ENCODE measurements at regions not wholly inside any gene's neighbourhood (a gene's known extent, or its start where the extent isn't known, plus 50 kb on each side); places are given as distances from the start of the nearest gene placed in this dataset.

DNA sequence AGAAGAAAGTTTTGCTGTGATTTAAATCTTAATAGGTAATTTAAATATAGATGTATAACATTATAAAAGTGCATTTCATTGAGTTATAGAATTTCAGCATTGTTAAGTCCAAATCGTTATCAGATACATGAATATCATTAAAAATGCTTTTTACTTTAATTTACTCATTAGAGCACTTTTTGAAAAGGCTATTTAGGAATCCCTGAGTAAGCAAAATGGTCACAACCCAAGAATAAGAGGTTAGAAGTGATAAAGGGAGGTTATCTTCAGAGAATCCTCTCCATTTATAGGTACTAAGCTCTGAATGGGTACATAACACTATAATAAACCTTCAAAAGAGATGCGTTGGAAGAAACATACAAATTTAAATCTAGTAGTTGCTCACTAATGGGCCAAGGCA lies 130.7 kb downstream of the SLC30A10 start:
- peaks cover 7% of the 10 kb centered on the region for H3K27me3 Mint-ChIP-seq (ENCODE audit: low read depth)
- intact Hi-C loops (cut with micrococcal nuclease) = no loop called here
- no peak overlapping the region for H3K27ac Mint-ChIP-seq
- H3K4me3 Mint-ChIP-seq = no peak overlapping the region
- no peaks in the 10 kb centered on the region for H3K4me1 Mint-ChIP-seq (ENCODE audit: low read depth)
- H3K36me3 Mint-ChIP-seq (ENCODE audit: low read depth) = no peaks in the 10 kb centered on the region
- CTCF ChIA-PET = interaction anchor here (1.3 kb wide), 1 partner anchor 15 kb away, joined by 4 read pairs; no protein-coding TSS in a partner anchor
- peaks cover 3% of the 10 kb centered on the region for H3K9me3 Mint-ChIP-seq
- DNase-seq = no peak

DNA sequence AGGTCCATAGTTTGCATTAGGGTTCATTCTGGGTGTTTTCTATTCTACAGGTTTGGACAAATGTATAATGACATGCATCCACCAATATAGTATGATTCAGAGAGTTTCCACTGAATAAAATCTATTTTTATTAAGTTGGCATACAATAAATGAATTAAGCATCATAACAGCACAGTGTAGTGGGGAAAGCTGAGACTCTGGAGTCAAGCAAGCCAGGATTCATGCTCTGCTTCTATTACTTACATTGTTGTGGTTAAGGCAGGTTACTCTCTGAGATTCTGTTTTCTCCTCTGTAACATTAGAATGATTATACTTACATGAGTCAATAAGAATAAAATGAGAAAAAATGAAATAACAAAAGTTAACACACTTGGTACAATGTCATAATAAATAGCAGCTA lies 131.3 kb downstream of the SLC30A10 start:
- no peak overlapping the region for H3K4me3 Mint-ChIP-seq
- H3K9me3 Mint-ChIP-seq = peaks cover 3% of the 10 kb centered on the region
- H3K36me3 Mint-ChIP-seq (ENCODE audit: low read depth) = no peaks in the 10 kb centered on the region
- peaks cover 7% of the 10 kb centered on the region for H3K27me3 Mint-ChIP-seq (ENCODE audit: low read depth)
- no peak for DNase-seq
- intact Hi-C loops (cut with micrococcal nuclease) = no loop called here
- CTCF ChIA-PET = interaction anchor here (1.3 kb wide), 1 partner anchor 14 kb away, joined by 4 read pairs; no protein-coding TSS in a partner anchor
- no peak overlapping the region for H3K27ac Mint-ChIP-seq
- no peaks in the 10 kb centered on the region for H3K4me1 Mint-ChIP-seq (ENCODE audit: low read depth)

DNA sequence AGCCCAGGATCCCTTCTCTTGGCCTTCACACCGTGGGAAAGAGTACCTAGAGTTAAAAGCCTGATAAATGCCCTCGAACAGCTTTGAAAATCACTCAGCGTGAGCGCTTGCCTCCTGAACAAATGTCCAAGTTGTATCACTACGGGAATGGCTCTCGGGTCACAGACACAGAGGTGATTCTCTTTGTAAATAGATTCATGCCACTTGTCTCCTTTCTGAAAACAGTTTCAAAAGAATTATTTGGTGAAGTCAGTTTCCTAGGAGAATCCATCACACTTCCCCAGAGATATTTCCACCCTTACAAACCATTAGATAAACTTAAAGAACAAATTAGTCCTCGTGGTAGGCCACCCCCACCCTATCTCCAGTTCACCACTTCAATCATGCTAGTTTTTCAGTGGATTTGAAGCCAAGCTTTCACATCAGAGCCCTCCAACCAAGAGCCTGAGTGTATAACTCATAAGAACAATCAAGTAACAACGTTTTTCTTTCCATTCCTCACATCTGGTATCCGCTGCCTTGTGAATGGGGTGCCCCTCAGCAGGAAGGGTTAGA lies 132.9 kb downstream of the SLC30A10 start:
- H3K4me3 Mint-ChIP-seq = no peak overlapping the region
- H3K27me3 Mint-ChIP-seq (ENCODE audit: low read depth) = peaks cover 7% of the 10 kb centered on the region
- H3K4me1 Mint-ChIP-seq (ENCODE audit: low read depth) = no peaks in the 10 kb centered on the region
- CTCF ChIA-PET = no interaction called here
- no peak overlapping the region for H3K27ac Mint-ChIP-seq
- no peaks in the 10 kb centered on the region for H3K9me3 Mint-ChIP-seq
- no peak for DNase-seq
- intact Hi-C loops (cut with micrococcal nuclease) = no loop called here
- H3K36me3 Mint-ChIP-seq (ENCODE audit: low read depth) = no peaks in the 10 kb centered on the region

DNA sequence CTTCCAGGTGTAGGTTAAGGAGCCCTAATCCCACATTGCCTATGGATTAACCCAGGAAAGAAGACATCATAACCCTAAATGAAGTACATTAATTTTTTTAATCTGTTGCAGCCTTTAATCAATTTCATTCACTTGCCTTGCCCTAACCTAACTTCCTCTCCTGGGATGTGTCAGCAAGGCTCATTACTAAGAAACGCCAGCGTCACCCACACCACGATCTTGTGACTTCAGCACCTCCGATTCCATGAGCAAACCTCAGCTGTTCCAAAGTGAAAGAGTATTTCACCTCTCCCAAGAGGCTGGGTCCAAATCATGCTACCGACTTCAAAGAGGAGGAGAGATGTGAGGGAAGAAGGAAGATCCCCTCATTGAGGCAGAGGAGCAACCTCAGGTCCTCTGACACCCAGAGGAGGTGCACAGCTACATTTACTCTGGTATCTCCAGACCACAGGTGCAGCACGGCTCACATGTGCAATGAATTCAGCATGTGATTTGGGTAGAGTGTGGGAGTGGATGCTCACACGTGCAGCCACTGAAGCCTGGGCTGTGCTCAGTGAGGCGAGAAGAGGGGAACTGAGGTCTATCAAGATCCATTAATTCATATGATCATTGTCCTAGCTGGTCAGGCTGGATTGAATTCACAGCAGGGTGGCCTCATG lies 134.1 kb downstream of the SLC30A10 start:
- Mint-ChIP-seq H3K27ac (no peak overlapping the region), H3K27me3 (ENCODE audit: low read depth) (peaks cover 7% of the 10 kb centered on the region), H3K36me3 (ENCODE audit: low read depth) (no peaks in the 10 kb centered on the region), H3K9me3 (no peaks in the 10 kb centered on the region), H3K4me1 (ENCODE audit: low read depth) (no peaks in the 10 kb centered on the region), H3K4me3 (no peak overlapping the region)
- intact Hi-C loops (cut with micrococcal nuclease) = no loop called here
- CTCF ChIA-PET = no interaction called here
- DNase-seq = no peak

DNA sequence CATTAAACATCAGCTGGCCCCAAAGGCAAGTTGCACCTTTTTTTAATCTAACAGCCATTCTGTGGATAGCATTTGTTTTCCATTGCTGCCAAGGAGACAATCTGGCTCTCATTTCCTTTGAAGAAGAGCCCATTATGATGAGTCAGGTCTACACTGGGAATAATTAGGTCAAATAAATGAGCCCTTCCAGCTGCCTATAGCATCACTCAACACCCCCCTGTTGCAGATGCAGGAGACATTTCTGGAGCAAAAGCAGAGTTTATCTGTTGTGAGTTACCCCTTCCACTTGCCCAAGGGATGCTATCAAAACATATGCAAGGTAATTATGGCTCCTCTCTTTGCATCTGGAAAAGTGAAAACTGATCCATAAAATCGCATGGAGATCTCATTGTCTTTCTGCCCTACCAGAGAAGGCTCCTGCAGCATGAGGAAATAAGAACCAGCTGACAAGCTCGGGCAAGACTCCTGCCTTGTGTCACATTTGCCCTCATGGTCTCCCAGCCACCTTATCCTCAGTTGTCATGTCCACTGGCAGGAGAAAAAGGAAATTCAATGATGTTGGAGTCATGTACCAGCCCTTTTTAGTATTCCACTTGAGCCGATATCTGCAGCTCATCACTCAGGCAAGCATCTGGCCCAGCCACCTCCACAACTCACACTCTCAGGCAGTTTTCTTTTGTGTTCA lies 135.9 kb downstream of the SLC30A10 start:
- H3K4me3 Mint-ChIP-seq = no peak overlapping the region
- peaks cover 7% of the 10 kb centered on the region for H3K27me3 Mint-ChIP-seq (ENCODE audit: low read depth)
- CTCF ChIA-PET = no interaction called here
- intact Hi-C loops (cut with micrococcal nuclease) = no loop called here
- no peak for DNase-seq
- no peaks in the 10 kb centered on the region for H3K9me3 Mint-ChIP-seq
- no peaks in the 10 kb centered on the region for H3K36me3 Mint-ChIP-seq (ENCODE audit: low read depth)
- H3K27ac Mint-ChIP-seq = no peak overlapping the region
- no peaks in the 10 kb centered on the region for H3K4me1 Mint-ChIP-seq (ENCODE audit: low read depth)

DNA sequence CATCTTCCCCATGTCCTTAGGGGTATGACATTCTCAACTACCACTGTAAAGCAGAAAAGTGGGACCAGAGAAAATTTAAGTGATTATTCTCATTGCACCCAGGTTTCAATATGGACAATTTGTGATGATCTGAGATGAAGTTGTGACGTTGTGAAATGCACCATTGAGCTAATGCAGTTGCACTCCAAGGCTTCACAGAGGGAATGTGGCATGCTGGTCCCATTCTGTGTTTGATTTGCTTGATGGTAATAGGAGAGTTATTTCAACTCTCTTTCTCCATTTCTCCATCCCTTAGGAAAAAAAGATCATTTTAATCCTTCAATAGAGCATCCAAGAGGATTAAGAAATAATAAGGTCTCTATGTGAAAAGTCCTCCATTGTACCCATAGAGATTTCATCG lies 136.6 kb downstream of the SLC30A10 start:
- CTCF ChIA-PET = no interaction called here
- Mint-ChIP-seq H3K36me3 (ENCODE audit: low read depth) (no peaks in the 10 kb centered on the region), H3K4me3 (no peak overlapping the region), H3K27ac (no peak overlapping the region), H3K27me3 (ENCODE audit: low read depth) (peaks cover 7% of the 10 kb centered on the region), H3K4me1 (ENCODE audit: low read depth) (no peaks in the 10 kb centered on the region), H3K9me3 (no peaks in the 10 kb centered on the region)
- no peak for DNase-seq
- intact Hi-C loops (cut with micrococcal nuclease) = no loop called here

DNA sequence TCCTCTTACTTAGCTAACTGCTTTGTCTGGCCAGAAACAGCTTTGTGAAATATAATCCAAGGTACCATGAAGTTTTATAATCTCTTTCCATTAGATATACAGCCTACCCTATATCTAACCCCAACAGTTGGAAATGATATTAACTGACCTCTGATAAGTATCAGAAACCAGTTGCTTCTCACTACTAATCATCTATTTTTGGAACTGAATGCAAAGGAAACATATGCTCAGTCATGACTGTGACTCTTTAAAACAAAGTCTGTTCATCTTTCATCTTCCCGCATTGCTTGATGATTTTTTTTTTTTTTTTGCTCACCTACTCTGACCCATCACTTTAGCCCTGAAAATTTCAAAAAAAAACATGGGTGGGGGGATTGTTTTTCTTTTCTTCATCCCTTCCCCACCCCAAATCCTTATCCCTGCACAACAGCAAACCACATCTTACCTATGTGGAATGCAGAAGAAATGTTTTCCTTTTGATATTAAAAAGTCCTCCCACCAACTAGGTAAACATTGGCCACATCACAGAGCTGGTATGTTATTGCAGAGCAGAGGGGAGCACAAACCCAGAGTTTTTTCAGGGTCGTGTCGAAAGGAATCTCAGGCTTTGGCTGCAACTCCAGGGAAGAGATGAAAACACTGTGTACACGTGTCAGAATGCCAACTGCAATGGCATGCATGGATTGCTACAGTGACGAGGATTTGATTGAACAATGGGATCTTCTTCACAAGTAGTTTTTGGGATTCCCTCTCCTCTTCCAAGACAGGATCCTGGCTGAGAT lies 137.3 kb downstream of the SLC30A10 start:
- no peak for DNase-seq
- H3K36me3 Mint-ChIP-seq (ENCODE audit: low read depth) = no peaks in the 10 kb centered on the region
- H3K27me3 Mint-ChIP-seq (ENCODE audit: low read depth) = peaks cover 8% of the 10 kb centered on the region
- intact Hi-C loops (cut with micrococcal nuclease) = no loop called here
- CTCF ChIA-PET = no interaction called here
- no peaks in the 10 kb centered on the region for H3K4me1 Mint-ChIP-seq (ENCODE audit: low read depth)
- no peak overlapping the region for H3K27ac Mint-ChIP-seq
- H3K4me3 Mint-ChIP-seq = no peak overlapping the region
- no peaks in the 10 kb centered on the region for H3K9me3 Mint-ChIP-seq

DNA sequence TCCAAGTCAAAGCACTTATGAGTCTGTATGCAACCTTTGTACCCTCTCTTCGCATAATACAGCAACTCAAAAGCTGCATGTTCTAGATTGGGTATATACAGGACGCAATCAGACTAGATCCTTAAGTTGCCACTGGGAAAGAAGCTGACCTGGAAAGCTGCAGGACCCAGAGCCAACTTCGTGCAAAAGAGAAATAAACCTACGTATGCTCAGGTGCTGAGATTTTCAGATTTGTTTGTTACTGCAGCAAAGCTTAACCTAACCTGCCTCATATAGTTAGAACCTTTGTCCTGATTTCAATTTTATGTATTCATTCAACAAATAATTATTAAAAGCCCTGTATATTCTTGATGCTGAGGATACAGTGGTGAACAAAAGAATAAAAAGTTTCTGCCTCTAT lies 139.7 kb downstream of the SLC30A10 start:
- Mint-ChIP-seq H3K36me3 (ENCODE audit: low read depth) (no peaks in the 10 kb centered on the region), H3K27me3 (ENCODE audit: low read depth) (peaks cover 4% of the 10 kb centered on the region), H3K27ac (no peak overlapping the region), H3K4me3 (no peak overlapping the region), H3K4me1 (ENCODE audit: low read depth) (no peaks in the 10 kb centered on the region), H3K9me3 (no peaks in the 10 kb centered on the region)
- DNase-seq = no peak
- CTCF ChIA-PET = no interaction called here
- intact Hi-C loops (cut with micrococcal nuclease) = no loop called here

DNA sequence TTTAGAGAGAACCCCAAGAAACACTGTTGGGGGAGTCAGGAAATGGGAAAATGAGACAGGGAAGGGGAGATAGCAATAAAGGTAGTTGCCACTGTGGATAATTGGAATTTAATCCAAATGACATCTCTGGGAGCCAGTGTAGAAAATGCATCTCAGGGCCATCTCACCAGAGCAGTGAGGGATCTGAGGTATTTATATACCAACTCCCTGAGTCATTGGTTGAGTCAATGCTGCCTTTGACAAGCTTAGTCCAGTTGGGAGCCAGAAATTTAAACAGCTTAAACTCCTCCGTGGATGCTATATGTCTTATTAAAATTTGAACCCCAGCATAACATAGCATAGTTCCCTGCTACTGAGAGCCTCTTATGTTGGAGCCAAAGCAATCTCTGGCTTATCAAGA lies 140.3 kb downstream of the SLC30A10 start:
- H3K4me1 Mint-ChIP-seq (ENCODE audit: low read depth) = no peaks in the 10 kb centered on the region
- no peak overlapping the region for H3K27ac Mint-ChIP-seq
- no peaks in the 10 kb centered on the region for H3K9me3 Mint-ChIP-seq
- CTCF ChIA-PET = no interaction called here
- intact Hi-C loops (cut with micrococcal nuclease) = no loop called here
- H3K27me3 Mint-ChIP-seq (ENCODE audit: low read depth) = peaks cover 4% of the 10 kb centered on the region
- no peak overlapping the region for H3K4me3 Mint-ChIP-seq
- no peak for DNase-seq
- H3K36me3 Mint-ChIP-seq (ENCODE audit: low read depth) = no peaks in the 10 kb centered on the region

DNA sequence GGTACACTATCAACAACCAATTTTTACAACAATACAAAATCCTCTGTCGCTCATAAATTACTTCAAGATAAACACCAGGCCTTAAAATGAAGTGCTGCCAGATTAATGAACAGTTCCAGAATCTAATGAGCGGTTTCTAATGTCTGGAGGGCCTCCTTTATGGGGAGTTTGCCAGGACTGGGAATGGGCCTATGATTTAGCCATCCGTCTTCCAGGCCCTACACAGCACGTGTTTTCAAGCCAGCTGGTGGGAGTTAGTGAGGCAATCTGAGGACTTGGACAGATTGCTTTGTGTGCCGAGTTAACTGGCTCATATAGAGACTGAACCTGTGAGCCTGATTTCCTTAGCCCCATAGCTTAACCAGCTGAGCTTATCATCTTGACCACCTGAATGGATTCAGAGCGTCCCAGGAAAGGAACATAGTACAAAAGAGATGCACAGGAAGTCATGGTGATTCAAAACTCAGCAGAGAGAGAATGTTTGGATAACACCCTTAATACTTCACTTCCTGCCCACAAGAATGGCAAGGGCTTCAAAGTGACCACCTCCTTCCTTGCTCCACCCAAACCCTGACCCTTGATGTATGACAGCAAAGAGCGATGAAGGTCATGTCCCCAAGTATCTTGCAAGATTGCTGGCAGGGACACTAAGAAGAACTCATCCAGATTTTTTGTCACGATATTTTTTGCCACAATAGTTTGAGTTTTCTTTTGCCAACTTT lies 143.5 kb downstream of the SLC30A10 start:
- no peaks in the 10 kb centered on the region for H3K36me3 Mint-ChIP-seq (ENCODE audit: low read depth)
- no peak for DNase-seq
- H3K4me3 Mint-ChIP-seq = no peak overlapping the region
- H3K27me3 Mint-ChIP-seq (ENCODE audit: low read depth) = peaks cover 4% of the 10 kb centered on the region
- H3K9me3 Mint-ChIP-seq = no peaks in the 10 kb centered on the region
- no peak overlapping the region for H3K27ac Mint-ChIP-seq
- intact Hi-C loops (cut with micrococcal nuclease) = no loop called here
- CTCF ChIA-PET = no interaction called here
- H3K4me1 Mint-ChIP-seq (ENCODE audit: low read depth) = no peaks in the 10 kb centered on the region

DNA sequence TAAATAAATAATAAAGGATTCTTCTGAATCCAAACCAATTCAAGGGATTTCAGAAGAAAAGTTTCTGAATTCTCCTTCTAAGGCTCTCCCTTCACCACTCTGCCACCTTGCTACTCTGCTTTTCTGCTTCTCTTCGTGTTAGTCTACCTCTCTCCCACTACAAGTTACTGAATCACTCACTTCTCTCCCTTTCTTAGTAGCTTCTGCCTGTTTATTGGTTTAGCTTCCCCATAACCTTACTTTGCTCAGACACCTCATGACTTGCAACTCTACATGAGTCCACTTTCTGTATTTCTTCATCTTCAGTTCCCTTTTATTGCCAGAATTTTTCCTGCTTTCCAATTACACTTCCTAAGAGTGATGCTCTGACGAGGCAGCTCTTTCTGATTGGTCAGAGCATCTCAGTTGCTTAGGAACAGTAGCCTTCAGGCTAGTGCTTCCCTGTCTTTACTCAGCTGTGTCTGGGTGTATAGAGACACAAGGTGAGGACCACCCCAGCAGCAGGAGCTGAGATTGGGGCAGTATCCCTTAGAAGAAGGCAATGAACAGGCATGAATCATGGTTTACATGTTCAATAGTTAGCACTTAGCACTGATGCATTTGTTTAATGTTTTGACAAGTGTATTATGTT lies 144.6 kb downstream of the SLC30A10 start:
- no peaks in the 10 kb centered on the region for H3K36me3 Mint-ChIP-seq (ENCODE audit: low read depth)
- CTCF ChIA-PET = no interaction called here

DNA sequence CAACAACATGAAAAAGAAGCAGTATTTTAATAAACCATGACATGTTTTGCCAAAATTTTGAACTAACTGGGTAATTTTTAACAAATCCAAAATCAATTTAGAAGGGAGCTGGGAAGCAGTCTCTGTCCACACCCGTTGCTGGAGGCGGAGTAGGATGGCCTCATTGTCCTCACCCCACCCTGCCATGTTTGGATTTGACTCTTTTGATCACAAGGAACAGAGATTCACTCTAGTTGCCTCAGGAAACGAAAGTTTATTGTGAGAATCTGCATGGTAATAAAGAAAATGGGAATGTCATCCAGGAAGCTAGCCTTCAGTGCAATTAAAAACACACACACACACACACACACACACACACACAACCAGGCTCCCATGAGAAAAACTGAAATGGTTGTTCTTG lies 145.4 kb downstream of the SLC30A10 start:
- intact Hi-C loops (cut with micrococcal nuclease) = no loop called here
- CTCF ChIA-PET = interaction anchor here (1.4 kb wide), 1 partner anchor 14 kb away, joined by 4 read pairs; no protein-coding TSS in a partner anchor
- Mint-ChIP-seq H3K4me3 (no peak overlapping the region), H3K27me3 (ENCODE audit: low read depth) (peaks cover 4% of the 10 kb centered on the region), H3K27ac (no peak overlapping the region), H3K36me3 (ENCODE audit: low read depth) (no peaks in the 10 kb centered on the region), H3K9me3 (no peaks in the 10 kb centered on the region), H3K4me1 (ENCODE audit: low read depth) (no peaks in the 10 kb centered on the region)
- DNase-seq = no peak

More for the DNA sequence above, 144.6 kb downstream of the SLC30A10 start:
- peaks cover 4% of the 10 kb centered on the region for H3K27me3 Mint-ChIP-seq (ENCODE audit: low read depth)
- intact Hi-C loops (cut with micrococcal nuclease) = no loop called here
- H3K9me3 Mint-ChIP-seq = no peaks in the 10 kb centered on the region
- H3K4me1 Mint-ChIP-seq (ENCODE audit: low read depth) = no peaks in the 10 kb centered on the region
- no peak overlapping the region for H3K27ac Mint-ChIP-seq
- no peak for DNase-seq
- H3K4me3 Mint-ChIP-seq = no peak overlapping the region
